ENCODE measurements at regions not wholly inside any gene's neighbourhood (a gene's known extent, or its start where the extent isn't known, plus 50 kb on each side); places are given as distances from the start of the nearest gene placed in this dataset.

DNA sequence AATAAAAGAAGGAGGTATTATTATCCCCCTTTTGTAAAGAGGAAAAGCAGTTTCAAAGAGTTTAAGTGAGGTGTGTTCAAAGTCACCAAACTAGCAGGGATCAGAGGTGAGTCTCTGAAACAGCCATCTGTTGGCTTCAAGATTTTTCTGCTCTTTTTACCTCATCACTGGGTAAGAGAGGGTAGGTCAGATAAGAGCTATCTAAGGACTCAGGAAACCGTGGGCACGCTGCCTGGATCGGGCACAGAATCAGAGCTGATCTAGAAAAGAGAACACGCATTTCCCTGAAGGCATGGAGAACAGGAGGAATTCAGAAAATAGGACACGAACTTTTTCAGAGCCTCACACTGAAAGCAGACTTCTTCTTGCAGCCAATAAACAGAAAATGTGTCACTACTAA lies 65.8 kb upstream of the LY86 start:
- ChIA-PET POLR2A (no interaction called here), CTCF (no interaction called here)
- no peaks in the 10 kb centered on the region for H3K36me3 ChIP-seq (ENCODE audit: control insufficient read depth, insufficient read depth, low read length)
- intact Hi-C loops (cut with micrococcal nuclease; ENCODE audit: unreplicated experiment) (no loop called here), in situ Hi-C loops (cut with HindIII; ENCODE audit: low pct_unique_long_range_greater_than_20kb, low sequenced_read_pairs) (no loop called here)
- H3K27me3 ChIP-seq (ENCODE audit: control insufficient read depth, insufficient read depth, low read length) = peaks cover 22% of the 10 kb centered on the region
- H3K4me1 ChIP-seq (ENCODE audit: control insufficient read depth, insufficient read depth, low read length) = no peaks in the 10 kb centered on the region
- no peak for ATAC-seq
- TF ChIP-seq TCF7L2 (IDR thresholded peaks at IDR 0.05; ENCODE audit: low read depth, low read length) (no peak), SIN3A (IDR thresholded peaks at IDR 0.05; ENCODE audit: borderline replicate concordance, insufficient read depth, low read depth, low read length) (no peak), POLR2AphosphoS5 (IDR thresholded peaks at IDR 0.05; ENCODE audit: low read depth, low read length) (no peak), CTCF (IDR thresholded peaks at IDR 0.05) (no peak)
- TF ChIP-seq, protein P1, sequence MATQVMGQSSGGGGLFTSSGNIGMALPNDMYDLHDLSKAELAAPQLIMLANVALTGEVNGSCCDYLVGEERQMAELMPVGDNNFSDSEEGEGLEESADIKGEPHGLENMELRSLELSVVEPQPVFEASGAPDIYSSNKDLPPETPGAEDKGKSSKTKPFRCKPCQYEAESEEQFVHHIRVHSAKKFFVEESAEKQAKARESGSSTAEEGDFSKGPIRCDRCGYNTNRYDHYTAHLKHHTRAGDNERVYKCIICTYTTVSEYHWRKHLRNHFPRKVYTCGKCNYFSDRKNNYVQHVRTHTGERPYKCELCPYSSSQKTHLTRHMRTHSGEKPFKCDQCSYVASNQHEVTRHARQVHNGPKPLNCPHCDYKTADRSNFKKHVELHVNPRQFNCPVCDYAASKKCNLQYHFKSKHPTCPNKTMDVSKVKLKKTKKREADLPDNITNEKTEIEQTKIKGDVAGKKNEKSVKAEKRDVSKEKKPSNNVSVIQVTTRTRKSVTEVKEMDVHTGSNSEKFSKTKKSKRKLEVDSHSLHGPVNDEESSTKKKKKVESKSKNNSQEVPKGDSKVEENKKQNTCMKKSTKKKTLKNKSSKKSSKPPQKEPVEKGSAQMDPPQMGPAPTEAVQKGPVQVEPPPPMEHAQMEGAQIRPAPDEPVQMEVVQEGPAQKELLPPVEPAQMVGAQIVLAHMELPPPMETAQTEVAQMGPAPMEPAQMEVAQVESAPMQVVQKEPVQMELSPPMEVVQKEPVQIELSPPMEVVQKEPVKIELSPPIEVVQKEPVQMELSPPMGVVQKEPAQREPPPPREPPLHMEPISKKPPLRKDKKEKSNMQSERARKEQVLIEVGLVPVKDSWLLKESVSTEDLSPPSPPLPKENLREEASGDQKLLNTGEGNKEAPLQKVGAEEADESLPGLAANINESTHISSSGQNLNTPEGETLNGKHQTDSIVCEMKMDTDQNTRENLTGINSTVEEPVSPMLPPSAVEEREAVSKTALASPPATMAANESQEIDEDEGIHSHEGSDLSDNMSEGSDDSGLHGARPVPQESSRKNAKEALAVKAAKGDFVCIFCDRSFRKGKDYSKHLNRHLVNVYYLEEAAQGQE (IDR thresholded peaks at IDR 0.05; ENCODE audit: insufficient read depth in 1 of 2, low read depth in 2 of 2, low read length in 1 of 2) = no peak
- H3K27ac ChIP-seq (ENCODE audit: low read length) = no peak overlapping the region
- BruUV-seq (replicated peaks) = no TSS peak
- DNase-seq (ENCODE audit: low read depth, low spot score) = no peak
- no peak overlapping the region for H3K4me3 ChIP-seq (ENCODE audit: low read depth in 2 of 2, low read length in 2 of 2)
- no peaks in the 10 kb centered on the region for H3K9me3 ChIP-seq (ENCODE audit: control insufficient read depth, insufficient read depth, low read depth, low read length)

DNA sequence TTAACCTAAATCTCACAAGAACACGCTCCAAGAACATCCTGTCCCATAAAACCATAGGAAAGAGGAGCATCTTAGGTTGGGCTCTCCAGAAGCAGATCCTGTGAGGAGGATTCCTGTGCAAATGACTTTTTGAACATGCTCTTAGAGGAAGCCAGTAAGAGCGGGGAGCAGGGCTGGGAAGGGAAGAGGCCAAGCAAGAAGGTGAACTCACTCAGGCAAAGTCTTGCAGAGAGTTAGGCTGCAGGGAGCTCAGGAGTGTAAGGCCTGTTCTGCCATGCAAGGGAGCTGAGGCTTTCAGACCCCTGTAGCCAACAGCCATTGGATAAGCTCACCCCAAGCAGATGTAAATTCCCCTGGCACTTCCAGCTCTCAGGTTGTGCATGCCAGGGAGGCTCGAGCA lies 63.6 kb upstream of the LY86 start:
- no peaks in the 10 kb centered on the region for H3K9me3 ChIP-seq (ENCODE audit: control insufficient read depth, insufficient read depth, low read depth, low read length)
- in situ Hi-C loops (cut with HindIII; ENCODE audit: low pct_unique_long_range_greater_than_20kb, low sequenced_read_pairs) = no loop called here
- no peak for TF ChIP-seq TCF7L2 (IDR thresholded peaks at IDR 0.05; ENCODE audit: low read depth, low read length)
- no peak for TF ChIP-seq POLR2AphosphoS5 (IDR thresholded peaks at IDR 0.05; ENCODE audit: low read depth, low read length)
- TF ChIP-seq, protein P1 (IDR thresholded peaks at IDR 0.05; ENCODE audit: insufficient read depth in 1 of 2, low read depth in 2 of 2, low read length in 1 of 2) = no peak
- TF ChIP-seq SIN3A (IDR thresholded peaks at IDR 0.05; ENCODE audit: borderline replicate concordance, insufficient read depth, low read depth, low read length) = no peak
- no peak for TF ChIP-seq CTCF (IDR thresholded peaks at IDR 0.05)
- BruUV-seq (replicated peaks) = no TSS peak
- POLR2A ChIA-PET = no interaction called here
- intact Hi-C loops (cut with micrococcal nuclease; ENCODE audit: unreplicated experiment) = no loop called here
- no peak overlapping the region for H3K4me3 ChIP-seq (ENCODE audit: low read depth in 2 of 2, low read length in 2 of 2)
- H3K27me3 ChIP-seq (ENCODE audit: control insufficient read depth, insufficient read depth, low read length) = peaks cover 22% of the 10 kb centered on the region
- no peak for ATAC-seq
- no peak overlapping the region for H3K27ac ChIP-seq (ENCODE audit: low read length)
- DNase-seq (ENCODE audit: low read depth, low spot score) = no peak
- H3K4me1 ChIP-seq (ENCODE audit: control insufficient read depth, insufficient read depth, low read length) = no peaks in the 10 kb centered on the region
- no peaks in the 10 kb centered on the region for H3K36me3 ChIP-seq (ENCODE audit: control insufficient read depth, insufficient read depth, low read length)
- CTCF ChIA-PET = no interaction called here
